H7 (cell line): ENCODE measurements at regions not wholly inside any gene's neighbourhood (a gene's known extent, or its start where the extent isn't known, plus 50 kb on each side); places are given as distances from the start of the nearest gene placed in this dataset.
A peak's percentile ranks its signal among the peaks of the same experiment; 100 is the strongest.

Source experiments
- DNase-seq: peaks from one replicate; pipeline ENCODE4 v3.0.0; 2012
- H3K27me3 ChIP-seq: 2 replicates; pipeline ENCODE4 v1.6.0; 2011; ENCODE audit warnings: mild to moderate bottlenecking, low read length; ENCODE audit not compliant: control insufficient read depth, insufficient read depth
- H3K36me3 ChIP-seq: replicated peaks from 2 replicates; pipeline ENCODE4 v1.5.1; 2011; ENCODE audit warnings: low read length; ENCODE audit not compliant: control insufficient read depth, insufficient read depth
- H3K4me3 ChIP-seq: 2 replicates; pipeline ENCODE4 v1.5.1; 2011; ENCODE audit warnings: low read depth, mild to moderate bottlenecking, control low read depth, low read length, moderate library complexity; ENCODE audit not compliant: insufficient read depth

GRCh38 chr13:66071608-66072007 lies 1158.5 kb downstream of the PCDH9 start:
- H3K27me3 ChIP-seq = no peaks in the 10 kb centered on the region
- no peaks in the 10 kb centered on the region for H3K36me3 ChIP-seq
- no peak for DNase-seq
- no peak overlapping the region for H3K4me3 ChIP-seq

- Histone ChIP-seq H3K27me3 (no peaks in the 10 kb centered on the region), H3K4me3 (no peak overlapping the region), H3K36me3 (no peaks in the 10 kb centered on the region)
- no peak for DNase-seq
Measured at GRCh38 chr13:66071029-66071428, 1159.1 kb downstream of the PCDH9 start.

DNA sequence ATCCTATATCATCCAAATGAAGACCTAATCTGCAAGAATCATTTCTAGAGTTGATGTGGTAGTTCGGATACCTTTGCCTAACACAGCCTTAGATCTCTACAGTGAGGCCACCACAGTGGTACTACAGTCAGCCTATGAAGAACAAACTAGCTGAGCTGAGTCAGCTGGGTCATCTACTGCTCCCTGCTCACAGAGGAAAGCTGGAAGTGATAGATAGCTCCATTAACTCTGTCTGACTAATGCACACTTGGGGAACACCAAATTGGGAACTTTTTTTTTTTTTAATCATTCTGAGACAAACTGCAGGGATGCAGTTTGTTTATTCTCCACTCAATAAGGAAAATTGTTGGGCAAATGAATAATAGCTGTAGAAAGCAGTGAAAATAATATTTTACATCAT lies 1160.6 kb downstream of the PCDH9 start:
- H3K4me3 ChIP-seq = no peak overlapping the region
- no peak for DNase-seq

GRCh38 chr13:66068683-66069082 lies 1161.5 kb downstream of the PCDH9 start:
- no peak for DNase-seq
- H3K27me3 ChIP-seq = no peaks in the 10 kb centered on the region; the same call in 1 of the 2 replicates

More for the DNA sequence above, 1160.6 kb downstream of the PCDH9 start:
- no peaks in the 10 kb centered on the region; the same call in 1 of the 2 replicates for H3K27me3 ChIP-seq
- no peaks in the 10 kb centered on the region for H3K36me3 ChIP-seq

GRCh38 chr13:66048888-66049287 lies 1181.2 kb downstream of the PCDH9 start:
- H3K27me3 ChIP-seq = no peaks in the 10 kb centered on the region
- no peak for DNase-seq
- H3K4me3 ChIP-seq = no peak overlapping the region
- H3K36me3 ChIP-seq = no peaks in the 10 kb centered on the region

More at GRCh38 chr13:66068683-66069082, 1161.5 kb downstream of the PCDH9 start:
- no peak overlapping the region for H3K4me3 ChIP-seq
- H3K36me3 ChIP-seq = no peaks in the 10 kb centered on the region

DNA sequence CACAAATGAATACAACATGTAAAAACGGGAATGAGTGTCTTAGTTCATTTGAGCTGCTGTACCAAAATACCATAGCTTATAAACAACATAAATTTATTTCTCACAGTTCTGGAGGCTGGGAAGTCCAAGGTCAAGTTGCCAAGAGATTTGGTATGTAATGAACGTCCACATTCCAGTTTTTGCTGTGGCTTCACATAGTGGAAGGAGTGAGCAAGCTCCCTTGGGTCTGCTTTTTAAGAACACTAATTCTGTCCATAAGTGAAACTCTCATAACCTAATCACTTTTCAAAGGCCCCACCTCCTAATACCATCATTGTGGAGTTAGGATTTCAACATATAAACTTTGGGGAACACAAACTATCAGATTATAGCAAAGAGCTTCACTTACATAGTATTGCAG lies 1189.6 kb downstream of the PCDH9 start:
- no peak for DNase-seq
- H3K27me3 ChIP-seq = no peaks in the 10 kb centered on the region
- H3K36me3 ChIP-seq = no peaks in the 10 kb centered on the region
- no peak overlapping the region for H3K4me3 ChIP-seq

- Histone ChIP-seq H3K27me3 (no peaks in the 10 kb centered on the region; the same call in 1 of the 2 replicates), H3K4me3 (no peak overlapping the region), H3K36me3 (no peaks in the 10 kb centered on the region)
- no peak for DNase-seq
Measured at GRCh38 chr13:66037096-66037495, 1193.0 kb downstream of the PCDH9 start.

DNA sequence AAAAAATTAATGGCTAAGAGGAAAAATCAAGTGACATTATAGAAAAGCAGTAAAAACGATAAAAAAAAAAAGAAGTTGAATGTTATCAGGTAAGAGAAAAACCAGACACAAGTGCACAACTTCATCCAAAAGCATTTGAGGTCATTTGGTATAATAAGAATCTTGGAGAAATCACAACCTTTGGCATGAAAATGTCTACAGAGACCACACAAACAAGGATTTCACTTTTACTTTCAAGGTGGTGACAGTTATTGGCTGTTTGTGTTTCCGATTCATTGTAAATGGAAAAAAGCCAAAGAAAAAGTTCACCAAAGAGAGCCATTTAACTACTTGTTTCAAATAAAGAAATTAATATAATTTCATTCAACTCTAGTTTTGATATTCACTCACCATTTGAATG lies 1193.5 kb downstream of the PCDH9 start:
- DNase-seq = no peak
- Histone ChIP-seq H3K36me3 (no peaks in the 10 kb centered on the region), H3K4me3 (no peak overlapping the region), H3K27me3 (no peaks in the 10 kb centered on the region; the same call in 1 of the 2 replicates)

DNA sequence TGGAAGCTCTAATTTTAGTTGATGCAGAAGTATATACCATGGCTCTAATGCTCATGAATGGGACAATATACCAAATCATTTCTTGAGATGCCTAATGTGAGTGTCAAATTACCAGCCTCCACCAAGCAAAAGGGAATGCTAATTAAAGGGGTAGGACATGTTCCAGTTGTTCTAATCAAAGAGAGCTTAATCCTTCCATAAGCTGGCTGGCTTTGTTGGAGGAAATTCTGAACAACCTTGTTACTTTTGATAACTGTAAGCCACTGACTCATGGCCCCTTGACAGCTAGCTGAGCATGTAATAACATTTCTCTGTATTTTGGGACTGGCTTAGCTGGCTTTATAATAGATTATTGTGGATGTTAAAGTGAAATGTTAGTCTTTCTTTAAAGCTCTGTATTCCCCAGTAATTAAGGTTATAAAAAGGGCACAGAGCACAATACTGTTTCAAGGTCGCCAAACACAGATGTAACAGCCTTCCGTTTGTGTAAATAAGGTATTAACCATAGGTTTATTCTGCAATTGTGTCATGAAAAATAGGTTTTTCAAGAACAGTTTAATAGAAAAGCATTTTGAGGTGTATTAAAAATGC lies 1194.0 kb downstream of the PCDH9 start:
- no peak for DNase-seq
- Histone ChIP-seq H3K36me3 (no peaks in the 10 kb centered on the region), H3K27me3 (no peaks in the 10 kb centered on the region; the same call in 1 of the 2 replicates), H3K4me3 (no peak overlapping the region)

DNA sequence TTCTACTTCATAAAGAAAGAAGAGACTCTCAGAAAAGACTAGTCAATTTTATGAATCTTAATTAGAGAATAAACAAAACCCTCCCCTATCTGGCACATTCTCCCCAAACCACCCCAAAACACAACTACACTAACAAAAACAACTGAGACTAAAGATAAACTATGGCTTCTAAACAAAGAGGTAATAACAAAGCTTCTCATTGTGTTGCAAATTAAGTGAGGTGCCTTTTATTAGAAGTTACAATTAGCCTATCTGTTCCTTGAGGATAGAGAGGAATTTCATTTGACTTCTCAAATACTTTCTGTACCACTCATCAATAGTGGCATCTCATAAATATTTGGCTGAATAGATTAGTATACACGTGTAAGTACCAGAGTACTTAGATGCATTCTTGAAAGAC lies 1196.2 kb downstream of the PCDH9 start:
- no peaks in the 10 kb centered on the region; the same call in 1 of the 2 replicates for H3K27me3 ChIP-seq
- H3K36me3 ChIP-seq = no peaks in the 10 kb centered on the region
- no peak overlapping the region for H3K4me3 ChIP-seq
- DNase-seq = peak; percentile 1

DNA sequence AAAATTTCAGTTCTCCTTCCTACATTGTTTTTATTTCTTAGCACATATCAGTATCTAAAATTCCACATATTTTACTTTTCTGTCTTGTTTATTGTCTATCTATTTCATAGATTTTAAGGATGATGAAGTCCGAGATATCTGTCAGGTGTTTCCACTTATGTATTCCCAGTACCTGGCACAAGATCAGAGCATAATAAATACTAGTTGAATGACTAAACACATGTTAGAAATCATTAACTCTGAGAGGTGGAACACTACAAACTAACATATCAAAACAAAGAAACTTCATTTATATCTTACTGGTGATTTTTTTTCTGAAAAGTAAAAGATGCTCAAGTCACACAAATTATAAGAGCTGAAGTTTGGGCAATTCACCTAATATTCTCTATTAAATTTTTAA lies 1208.3 kb downstream of the PCDH9 start:
- Histone ChIP-seq H3K27me3 (no peaks in the 10 kb centered on the region), H3K4me3 (no peak overlapping the region), H3K36me3 (no peaks in the 10 kb centered on the region)
- no peak for DNase-seq

DNA sequence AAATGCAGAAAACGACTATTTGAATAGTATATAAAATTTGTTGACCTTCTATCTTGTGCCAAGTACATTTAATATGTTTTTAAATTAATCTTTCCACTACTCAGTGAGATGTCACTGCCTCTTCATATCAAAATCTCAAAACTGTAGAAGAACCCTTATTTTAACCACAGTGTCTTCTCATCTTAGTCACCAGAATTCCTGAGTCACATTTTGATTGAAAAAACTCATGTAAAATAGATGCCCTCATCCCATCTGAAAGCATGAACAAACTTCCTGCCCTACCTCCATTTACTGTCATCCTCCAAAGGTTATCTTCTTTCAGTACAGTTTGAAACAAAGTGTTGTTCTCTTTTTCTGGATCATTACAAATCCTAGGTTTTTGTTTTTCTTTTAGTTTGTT lies 1215.4 kb downstream of the PCDH9 start:
- Histone ChIP-seq H3K4me3 (no peak overlapping the region), H3K36me3 (no peaks in the 10 kb centered on the region), H3K27me3 (no peaks in the 10 kb centered on the region)
- no peak for DNase-seq

- no peaks in the 10 kb centered on the region for H3K36me3 ChIP-seq
- H3K27me3 ChIP-seq = no peaks in the 10 kb centered on the region
- no peak overlapping the region for H3K4me3 ChIP-seq
- no peak for DNase-seq
Measured at GRCh38 chr13:66009241-66009640, 1220.9 kb downstream of the PCDH9 start.

DNA sequence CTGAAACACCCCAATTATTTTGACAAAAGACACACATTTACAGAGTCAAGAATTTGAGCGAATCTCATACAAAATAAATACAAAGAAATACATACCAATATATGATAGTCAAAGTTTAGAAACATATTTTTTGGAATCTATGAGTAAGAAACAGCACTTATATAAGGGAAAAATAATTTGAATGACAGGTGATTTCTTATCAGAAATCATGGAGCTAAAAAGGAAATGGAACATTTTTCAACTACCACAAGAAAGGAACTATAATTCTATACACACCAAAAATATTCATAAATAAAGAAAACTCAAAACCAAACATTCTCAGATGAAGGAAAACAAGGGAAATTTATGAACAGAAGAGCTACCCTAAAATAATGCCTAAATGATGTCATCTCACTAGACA lies 1226.6 kb downstream of the PCDH9 start:
- H3K36me3 ChIP-seq = no peaks in the 10 kb centered on the region
- no peaks in the 10 kb centered on the region for H3K27me3 ChIP-seq
- no peak for DNase-seq
- no peak overlapping the region for H3K4me3 ChIP-seq

- Histone ChIP-seq H3K36me3 (no peaks in the 10 kb centered on the region), H3K4me3 (no peak overlapping the region), H3K27me3 (no peaks in the 10 kb centered on the region)
- no peak for DNase-seq
Measured at GRCh38 chr13:66001140-66001539, 1229.0 kb downstream of the PCDH9 start.

- Histone ChIP-seq H3K27me3 (no peaks in the 10 kb centered on the region), H3K36me3 (no peaks in the 10 kb centered on the region), H3K4me3 (no peak overlapping the region)
- no peak for DNase-seq
Measured at GRCh38 chr13:65999411-65999810, 1230.7 kb downstream of the PCDH9 start.
